CD14-positive monocyte (primary cell): ENCODE measurements at regions not wholly inside any gene's neighbourhood (a gene's known extent, or its start where the extent isn't known, plus 50 kb on each side); places are given as distances from the start of the nearest gene placed in this dataset.
A peak's percentile ranks its signal among the peaks of the same experiment; 100 is the strongest.

ENCODE experiments used
- DNase-seq, 3 donors: peaks; one replicate each; pipeline ENCODE4 v3.0.0-alpha.2; 2011 to 2022
- H2AFZ ChIP-seq: 2 replicates; pipeline ENCODE4 v1.6.0; 2012; ENCODE audit warnings: mild to moderate bottlenecking, low read depth, low read length, inconsistent platforms; ENCODE audit not compliant: insufficient read depth, poor library complexity, severe bottlenecking
- H3K27ac ChIP-seq, 2 donors: 1 replicate in 1 of 2; 2 replicates in 1 of 2; pipeline ENCODE4 v1.5.1; 2012 to 2013; ENCODE audit warnings: low read length in 2 of 2, control low read depth in 1 of 2, inconsistent platforms in 1 of 2, low read depth in 1 of 2, mild to moderate bottlenecking in 1 of 2
- H3K27me3 ChIP-seq, 2 donors: one replicate each; pipeline versions ENCODE4 v1.6.0 to v1.6.1; 2011 to 2013; ENCODE audit warnings: low read length in 2 of 2; ENCODE audit not compliant: control insufficient read depth in 2 of 2, insufficient read depth in 2 of 2
- H3K36me3 ChIP-seq, 2 donors: replicated peaks in 1 of 2; 1 replicate in 1 of 2; 2 replicates in 1 of 2; pipeline versions ENCODE4 v1.5.1 to v1.6.1; 2012 to 2013; ENCODE audit warnings: low read length in 2 of 2, control low read depth in 1 of 2, inconsistent platforms in 1 of 2, mild to moderate bottlenecking in 1 of 2; ENCODE audit not compliant: insufficient read depth in 2 of 2, control insufficient read depth in 1 of 2
- H3K4me1 ChIP-seq, 2 donors: 1 replicate in 1 of 2; 2 replicates in 1 of 2; pipeline versions ENCODE4 v1.5.1 to v1.6.1; 2012 to 2013; ENCODE audit warnings: low read length in 2 of 2, control low read depth in 1 of 2, inconsistent platforms in 1 of 2, mild to moderate bottlenecking in 1 of 2, moderate library complexity in 1 of 2; ENCODE audit not compliant: insufficient read depth in 2 of 2, control insufficient read depth in 1 of 2
- H3K4me2 ChIP-seq: replicated peaks from 2 replicates; pipeline ENCODE3; 2012; ENCODE audit warnings: low read length, moderate library complexity, mild to moderate bottlenecking; ENCODE audit not compliant: poor library complexity, severe bottlenecking; ENCODE audit errors: extremely low read depth
- H3K4me3 ChIP-seq, 3 experiments: fragments of 200-600 bp in 1 of 3; sonication (generic) in 1 of 3; replicated peaks in 1 of 3; 1 replicate in 2 of 3; 2 replicates in 1 of 3; pipeline ENCODE4 v1.5.1; 2011 to 2013; ENCODE audit warnings: low read length in 3 of 3, mild to moderate bottlenecking in 3 of 3, control low read depth in 2 of 3, low read depth in 2 of 3, inconsistent platforms in 1 of 3, moderate library complexity in 1 of 3
- H3K79me2 ChIP-seq: 2 replicates; pipeline ENCODE4 v1.6.0; 2012; ENCODE audit warnings: mild to moderate bottlenecking, control low read depth, inconsistent platforms, low read length, moderate library complexity; ENCODE audit not compliant: insufficient read depth
- H3K9ac ChIP-seq: 2 replicates; pipeline ENCODE4 v1.6.0; 2017; ENCODE audit warnings: low read length, mild to moderate bottlenecking; ENCODE audit not compliant: insufficient read depth, poor library complexity, severe bottlenecking
- H3K9me3 ChIP-seq, 2 donors: replicated peaks in 1 of 2; 1 replicate in 1 of 2; 2 replicates in 1 of 2; pipeline versions ENCODE4 v1.5.1 to v1.6.1; 2012 to 2013; ENCODE audit warnings: low read length in 2 of 2, control low read depth in 1 of 2; ENCODE audit not compliant: control insufficient read depth in 1 of 2, insufficient read depth in 1 of 2
- H4K20me1 ChIP-seq: 2 replicates; pipeline ENCODE4 v1.6.0; 2012; ENCODE audit warnings: mild to moderate bottlenecking, low read length, control low read depth, moderate library complexity; ENCODE audit not compliant: insufficient read depth
- H3K27ac Mint-ChIP-seq, 7 donors: one replicate each; pipeline ENCODE4 v1.8.0; 2020; ENCODE audit warnings: mild to moderate bottlenecking in 7 of 7, mixed read lengths in 7 of 7, moderate library complexity in 6 of 7, inconsistent platforms in 2 of 7
- H3K27me3 Mint-ChIP-seq, 3 donors: one replicate each; pipeline ENCODE4 v1.8.0; 2021 to 2022; ENCODE audit warnings: low read depth in 3 of 3, mild to moderate bottlenecking in 3 of 3, mixed read lengths in 3 of 3, moderate library complexity in 3 of 3, inconsistent platforms in 1 of 3
- H3K36me3 Mint-ChIP-seq, 2 donors: one replicate each; pipeline ENCODE4 v1.8.0; 2020; ENCODE audit warnings: mixed read lengths in 2 of 2, inconsistent platforms in 1 of 2, mild to moderate bottlenecking in 1 of 2
- H3K4me1 Mint-ChIP-seq: one replicate; pipeline ENCODE4 v1.8.0; 2020; ENCODE audit warnings: mild to moderate bottlenecking, mixed read lengths
- H3K4me3 Mint-ChIP-seq, 2 donors: one replicate each; pipeline ENCODE4 v1.8.0; 2020; ENCODE audit warnings: mild to moderate bottlenecking in 2 of 2, mixed read lengths in 2 of 2, moderate library complexity in 1 of 2
- H3K9me3 Mint-ChIP-seq, 7 donors: one replicate each; pipeline ENCODE4 v1.8.0; 2020 to 2022; ENCODE audit warnings: mixed read lengths in 7 of 7, mild to moderate bottlenecking in 6 of 7, moderate library complexity in 6 of 7, inconsistent platforms in 2 of 7
- WGBS: methylation state at CpG from one replicate; pipeline ENCODE4 v1.1.5; 2013; ENCODE audit warnings: missing lambda C conversion rate; ENCODE audit not compliant: insufficient coverage; 5-methylcytosine and 5-hydroxymethylcytosine counted together
- intact Hi-C, 2 donors: fragments of 100-400 bp; cut with micrococcal nuclease; formaldehyde crosslinking; loops; one replicate each; pipeline versions ENCODE4 v1.15.0 to v1.15.1; 2023
- TF ChIP-seq, protein P1 (sequence below): fragments of 200-600 bp; IDR thresholded peaks from one replicate; pipeline ENCODE4 v1.8.0; 2022; ENCODE audit warnings: antibody characterized with exemption, mild to moderate bottlenecking

DNA sequence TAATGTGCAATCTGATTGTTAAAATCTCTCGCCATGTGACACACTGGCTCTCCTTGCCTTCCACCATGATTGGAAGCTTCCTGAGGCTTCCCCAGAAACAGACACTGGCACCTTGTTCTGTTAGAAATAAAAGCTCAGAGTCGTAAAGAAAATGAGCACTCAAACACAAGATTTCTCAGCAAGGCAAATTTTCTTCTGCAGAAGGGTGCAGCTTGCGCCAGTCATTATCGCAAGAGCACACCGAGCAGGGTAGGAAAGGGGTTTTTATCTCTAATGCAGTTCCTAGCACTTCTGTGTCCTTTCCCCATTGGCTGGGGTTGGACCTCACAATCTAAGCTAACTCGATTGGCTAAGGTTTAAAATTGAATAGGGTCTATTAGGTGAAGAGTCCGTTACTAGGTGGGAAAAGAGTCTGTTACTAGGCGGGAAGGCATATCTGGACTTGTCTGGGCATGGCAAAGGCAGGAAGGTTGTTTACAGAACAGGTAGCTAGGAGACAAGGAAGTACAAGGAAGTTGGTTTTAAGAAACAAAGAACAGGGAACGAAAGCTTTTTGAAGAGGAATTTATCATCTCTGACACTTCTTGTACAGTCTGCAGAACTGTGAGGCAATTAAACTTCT, 62.6 kb upstream of the BICD1 start:
- no peak overlapping the region for H3K27ac ChIP-seq
- H4K20me1 ChIP-seq, result no peaks in the 10 kb centered on the region
- H3K27me3 ChIP-seq, result no peaks in the 10 kb centered on the region
- H3K4me2 ChIP-seq, result no peak overlapping the region
- intact Hi-C loops, result no loop called here
- Mint-ChIP-seq H3K9me3 (peaks cover 17 to 52% (median 37%) of the 10 kb centered on the region in 7 donors), H3K27ac (peak overlapping the region in 1 of 7 donors; percentile 55), H3K4me1 (no peaks in the 10 kb centered on the region), H3K36me3 (no peaks in the 10 kb centered on the region), H3K4me3 (no peak overlapping the region), H3K27me3 (peaks cover 0 to 5% (median 0%) of the 10 kb centered on the region in 3 donors)
- H3K79me2 ChIP-seq, result no peaks in the 10 kb centered on the region
- peaks cover 18 to 28% of the 10 kb centered on the region in 2 donors for H3K9me3 ChIP-seq
- H3K4me1 ChIP-seq, result no peaks in the 10 kb centered on the region
- H2AFZ ChIP-seq, result no peak overlapping the region
- no peak for DNase-seq
- H3K36me3 ChIP-seq, result no peaks in the 10 kb centered on the region
- H3K4me3 ChIP-seq, result no peak overlapping the region
- no peak overlapping the region for H3K9ac ChIP-seq
- TF ChIP-seq, protein P1, sequence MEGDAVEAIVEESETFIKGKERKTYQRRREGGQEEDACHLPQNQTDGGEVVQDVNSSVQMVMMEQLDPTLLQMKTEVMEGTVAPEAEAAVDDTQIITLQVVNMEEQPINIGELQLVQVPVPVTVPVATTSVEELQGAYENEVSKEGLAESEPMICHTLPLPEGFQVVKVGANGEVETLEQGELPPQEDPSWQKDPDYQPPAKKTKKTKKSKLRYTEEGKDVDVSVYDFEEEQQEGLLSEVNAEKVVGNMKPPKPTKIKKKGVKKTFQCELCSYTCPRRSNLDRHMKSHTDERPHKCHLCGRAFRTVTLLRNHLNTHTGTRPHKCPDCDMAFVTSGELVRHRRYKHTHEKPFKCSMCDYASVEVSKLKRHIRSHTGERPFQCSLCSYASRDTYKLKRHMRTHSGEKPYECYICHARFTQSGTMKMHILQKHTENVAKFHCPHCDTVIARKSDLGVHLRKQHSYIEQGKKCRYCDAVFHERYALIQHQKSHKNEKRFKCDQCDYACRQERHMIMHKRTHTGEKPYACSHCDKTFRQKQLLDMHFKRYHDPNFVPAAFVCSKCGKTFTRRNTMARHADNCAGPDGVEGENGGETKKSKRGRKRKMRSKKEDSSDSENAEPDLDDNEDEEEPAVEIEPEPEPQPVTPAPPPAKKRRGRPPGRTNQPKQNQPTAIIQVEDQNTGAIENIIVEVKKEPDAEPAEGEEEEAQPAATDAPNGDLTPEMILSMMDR, result no peak
- WGBS, result 92% methylated on average over 4 of the region's 9 CpGs

DNA sequence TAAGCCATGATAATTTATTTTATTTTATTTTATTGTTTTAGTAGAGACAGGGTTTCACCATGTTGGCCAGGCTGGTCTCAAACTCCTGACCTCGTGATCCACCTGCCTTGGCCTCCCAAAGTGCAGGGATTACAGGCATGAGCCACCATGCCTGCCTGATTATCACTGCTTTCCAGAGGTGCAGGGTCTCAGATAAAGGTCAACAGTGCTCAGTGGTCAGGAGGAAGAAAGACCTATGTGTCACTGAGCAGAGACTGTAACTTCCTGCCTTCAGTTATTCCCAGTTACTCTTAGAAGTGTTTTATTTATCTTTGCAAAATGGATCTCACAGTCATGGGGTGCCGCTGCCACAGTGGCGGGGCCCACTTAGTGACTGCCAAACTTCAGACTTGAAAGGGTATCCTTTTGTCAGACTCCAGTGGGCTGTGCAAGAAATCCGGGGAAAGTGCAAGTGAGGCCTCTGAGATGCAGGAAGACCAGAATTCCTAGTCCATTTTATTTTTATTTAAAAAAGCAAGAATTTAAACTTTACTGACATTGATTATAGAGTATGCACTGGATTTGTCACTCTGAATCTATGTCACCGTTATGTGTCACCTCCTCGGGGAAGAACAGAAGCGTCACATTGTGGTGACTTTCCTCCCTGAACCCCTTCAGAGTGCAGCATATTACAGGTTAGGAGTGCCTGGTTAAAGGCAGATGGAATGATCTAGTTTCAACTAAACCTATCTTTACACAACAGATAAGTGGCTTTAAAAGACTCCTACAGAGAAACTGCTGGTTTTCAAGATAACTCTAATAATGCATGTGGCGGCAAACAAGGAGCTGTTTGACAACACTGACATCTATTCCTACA, 59.1 kb upstream of the BICD1 start:
- TF ChIP-seq, protein P1, result no peak
- H3K9ac ChIP-seq, result no peak overlapping the region
- peaks cover 0 to 2% (median 0%) of the 10 kb centered on the region in 3 donors for H3K27me3 Mint-ChIP-seq
- no peaks in the 10 kb centered on the region for H3K79me2 ChIP-seq
- intact Hi-C loops, result no loop called here
- H3K4me3 ChIP-seq, result no peak overlapping the region
- peaks cover 13 to 36% (median 27%) of the 10 kb centered on the region in 7 donors for H3K9me3 Mint-ChIP-seq
- H3K4me2 ChIP-seq, result no peak overlapping the region
- no peaks in the 10 kb centered on the region for H3K4me1 ChIP-seq
- H3K27me3 ChIP-seq, result no peaks in the 10 kb centered on the region
- H3K36me3 ChIP-seq, result no peaks in the 10 kb centered on the region
- H3K36me3 Mint-ChIP-seq, result no peaks in the 10 kb centered on the region
- no peaks in the 10 kb centered on the region for H4K20me1 ChIP-seq
- H3K9me3 ChIP-seq, result peaks cover 18 to 20% of the 10 kb centered on the region in 2 donors
- no peak overlapping the region for H2AFZ ChIP-seq
- H3K27ac Mint-ChIP-seq, result peak overlapping the region in 1 of 7 donors; percentile 79
- H3K27ac ChIP-seq, result no peak overlapping the region
- WGBS, result 100% methylated on average over 1 of the region's 8 CpGs
- H3K4me1 Mint-ChIP-seq, result peaks cover 3% of the 10 kb centered on the region
- no peak overlapping the region for H3K4me3 Mint-ChIP-seq
- DNase-seq, result no peak
